ENCODE measurements at regions not wholly inside any gene's neighbourhood (a gene's known extent, or its start where the extent isn't known, plus 50 kb on each side); places are given as distances from the start of the nearest gene placed in this dataset.

GRCh38 chr6:82740072-82740471 is 325.6 kb downstream of the UBE3D start:
- Histone ChIP-seq H3K27me3 (replicated peaks in 1 of 2; ENCODE audit: control insufficient read depth in 2 of 2, extremely low read depth in 1 of 2, insufficient read depth in 2 of 2, low read length in 1 of 2) (peaks cover 0 to 5% of the 10 kb centered on the region in 2 experiments), H3K4me1 (ENCODE audit: control insufficient read depth in 1 of 2, extremely low read depth in 1 of 2, insufficient read depth in 2 of 2, low read length in 2 of 2) (no peaks in the 10 kb centered on the region), H3K27ac (ENCODE audit: low read length) (no peak overlapping the region), H3K4me3 (ENCODE audit: control insufficient read depth in 1 of 2, extremely low read depth in 1 of 2, low read length in 1 of 2) (no peak overlapping the region), H3K9me3 (no peaks in the 10 kb centered on the region), H3K36me3 (ENCODE audit: control insufficient read depth in 2 of 2, extremely low read depth in 1 of 2, insufficient read depth in 1 of 2, low read length in 1 of 2) (no peaks in the 10 kb centered on the region)
- POLR2A ChIA-PET: no interaction called here
- H3K4me3 Mint-ChIP-seq: no peak overlapping the region
- no peak overlapping the region for H3K27ac Mint-ChIP-seq
- H3K36me3 Mint-ChIP-seq: no peaks in the 10 kb centered on the region
- CTCF ChIA-PET: no interaction called here
- no peak for DNase-seq
- peaks cover 0 to 9% (median 0%) of the 10 kb centered on the region in 3 donors for H3K9me3 Mint-ChIP-seq
- H3K27me3 Mint-ChIP-seq: peaks cover 7 to 13% of the 10 kb centered on the region in 2 donors
- no peak for ATAC-seq (replicated peaks in 1 of 4)
- 80% methylated on average over 1 of the region's 4 CpGs for WGBS (ENCODE audit: insufficient coverage)
- H3K4me1 Mint-ChIP-seq: no peaks in the 10 kb centered on the region

GRCh38 chr6:82741325-82741995 is 324.2 kb downstream of the UBE3D start:
- no peak for ATAC-seq (replicated peaks in 1 of 4)
- Histone ChIP-seq H3K4me3 (ENCODE audit: control insufficient read depth in 1 of 2, extremely low read depth in 1 of 2, low read length in 1 of 2) (no peak overlapping the region), H3K9me3 (no peaks in the 10 kb centered on the region), H3K4me1 (ENCODE audit: control insufficient read depth in 1 of 2, extremely low read depth in 1 of 2, insufficient read depth in 2 of 2, low read length in 2 of 2) (no peaks in the 10 kb centered on the region), H3K27ac (ENCODE audit: low read length) (no peak overlapping the region), H3K27me3 (replicated peaks in 1 of 2; ENCODE audit: control insufficient read depth in 2 of 2, extremely low read depth in 1 of 2, insufficient read depth in 2 of 2, low read length in 1 of 2) (no peaks in the 10 kb centered on the region), H3K36me3 (ENCODE audit: control insufficient read depth in 2 of 2, extremely low read depth in 1 of 2, insufficient read depth in 1 of 2, low read length in 1 of 2) (no peaks in the 10 kb centered on the region)
- peaks cover 2 to 10% of the 10 kb centered on the region in 2 donors for H3K27me3 Mint-ChIP-seq
- H3K4me1 Mint-ChIP-seq: no peaks in the 10 kb centered on the region
- H3K27ac Mint-ChIP-seq: no peak overlapping the region
- no peak for DNase-seq
- POLR2A ChIA-PET: no interaction called here
- CTCF ChIA-PET: no interaction called here
- H3K36me3 Mint-ChIP-seq: no peaks in the 10 kb centered on the region
- no CpG with 5 or more reads among the region's 1 CpG for WGBS (ENCODE audit: insufficient coverage)
- H3K4me3 Mint-ChIP-seq: no peak overlapping the region
- peaks cover 0 to 9% (median 0%) of the 10 kb centered on the region in 3 donors for H3K9me3 Mint-ChIP-seq

GRCh38 chr6:82741996-82742385 is 323.6 kb downstream of the UBE3D start:
- H3K4me3 Mint-ChIP-seq: no peak overlapping the region
- ChIA-PET POLR2A (no interaction called here), CTCF (no interaction called here)
- WGBS (ENCODE audit: insufficient coverage): 83% methylated on average over 3 of the region's 3 CpGs
- Histone ChIP-seq H3K4me1 (ENCODE audit: control insufficient read depth in 1 of 2, extremely low read depth in 1 of 2, insufficient read depth in 2 of 2, low read length in 2 of 2) (no peaks in the 10 kb centered on the region), H3K27ac (ENCODE audit: low read length) (no peak overlapping the region), H3K27me3 (replicated peaks in 1 of 2; ENCODE audit: control insufficient read depth in 2 of 2, extremely low read depth in 1 of 2, insufficient read depth in 2 of 2, low read length in 1 of 2) (no peaks in the 10 kb centered on the region), H3K4me3 (ENCODE audit: control insufficient read depth in 1 of 2, extremely low read depth in 1 of 2, low read length in 1 of 2) (no peak overlapping the region), H3K36me3 (ENCODE audit: control insufficient read depth in 2 of 2, extremely low read depth in 1 of 2, insufficient read depth in 1 of 2, low read length in 1 of 2) (no peaks in the 10 kb centered on the region), H3K9me3 (no peaks in the 10 kb centered on the region)
- DNase-seq (no peak), ATAC-seq (replicated peaks in 1 of 4) (no peak)
- H3K36me3 Mint-ChIP-seq: no peaks in the 10 kb centered on the region
- H3K27ac Mint-ChIP-seq: no peak overlapping the region
- peaks cover 0 to 9% (median 0%) of the 10 kb centered on the region in 3 donors for H3K9me3 Mint-ChIP-seq
- no peaks in the 10 kb centered on the region for H3K4me1 Mint-ChIP-seq
- peaks cover 0 to 12% of the 10 kb centered on the region in 2 donors for H3K27me3 Mint-ChIP-seq

GRCh38 chr6:82744286-82745015 is 321.2 kb downstream of the UBE3D start:
- no peak overlapping the region for H3K4me3 Mint-ChIP-seq

GRCh38 chr6:82750556-82750955 is 315.1 kb downstream of the UBE3D start:
- peaks cover 0 to 2% (median 0%) of the 10 kb centered on the region in 3 donors for H3K9me3 Mint-ChIP-seq
- H3K27ac Mint-ChIP-seq: no peak overlapping the region
- no peaks in the 10 kb centered on the region for H3K4me1 ChIP-seq (ENCODE audit: control insufficient read depth in 1 of 2, extremely low read depth in 1 of 2, insufficient read depth in 2 of 2, low read length in 2 of 2)
- 66% methylated on average over 2 of the region's 4 CpGs for WGBS (ENCODE audit: insufficient coverage)
- POLR2A ChIA-PET: no interaction called here
- H3K27me3 Mint-ChIP-seq: peaks cover 2 to 3% of the 10 kb centered on the region in 2 donors
- H3K27me3 ChIP-seq (replicated peaks in 1 of 2; ENCODE audit: control insufficient read depth in 2 of 2, extremely low read depth in 1 of 2, insufficient read depth in 2 of 2, low read length in 1 of 2): no peaks in the 10 kb centered on the region
- no peaks in the 10 kb centered on the region for H3K9me3 ChIP-seq
- no peaks in the 10 kb centered on the region for H3K4me1 Mint-ChIP-seq
- H3K36me3 Mint-ChIP-seq: no peaks in the 10 kb centered on the region
- CTCF ChIA-PET: no interaction called here
- no peak overlapping the region for H3K4me3 Mint-ChIP-seq
- H3K36me3 ChIP-seq (ENCODE audit: control insufficient read depth in 2 of 2, extremely low read depth in 1 of 2, insufficient read depth in 1 of 2, low read length in 1 of 2): no peaks in the 10 kb centered on the region
- no peak overlapping the region for H3K27ac ChIP-seq (ENCODE audit: low read length)
- ATAC-seq (replicated peaks in 1 of 4) (no peak), DNase-seq (no peak)
- no peak overlapping the region for H3K4me3 ChIP-seq (ENCODE audit: control insufficient read depth in 1 of 2, extremely low read depth in 1 of 2, low read length in 1 of 2)

More at GRCh38 chr6:82744286-82745015, 321.2 kb downstream of the UBE3D start:
- Histone ChIP-seq H3K9me3 (no peaks in the 10 kb centered on the region), H3K27me3 (replicated peaks in 1 of 2; ENCODE audit: control insufficient read depth in 2 of 2, extremely low read depth in 1 of 2, insufficient read depth in 2 of 2, low read length in 1 of 2) (no peaks in the 10 kb centered on the region), H3K4me3 (ENCODE audit: control insufficient read depth in 1 of 2, extremely low read depth in 1 of 2, low read length in 1 of 2) (no peak overlapping the region), H3K36me3 (ENCODE audit: control insufficient read depth in 2 of 2, extremely low read depth in 1 of 2, insufficient read depth in 1 of 2, low read length in 1 of 2) (no peaks in the 10 kb centered on the region), H3K27ac (ENCODE audit: low read length) (no peak overlapping the region), H3K4me1 (ENCODE audit: control insufficient read depth in 1 of 2, extremely low read depth in 1 of 2, insufficient read depth in 2 of 2, low read length in 2 of 2) (no peaks in the 10 kb centered on the region)
- Mint-ChIP-seq H3K9me3 (peaks cover 0 to 9% (median 2%) of the 10 kb centered on the region in 3 donors), H3K36me3 (no peaks in the 10 kb centered on the region), H3K4me1 (no peaks in the 10 kb centered on the region), H3K27me3 (peaks cover 2 to 12% of the 10 kb centered on the region in 2 donors), H3K27ac (no peak overlapping the region)
- no CpG with 5 or more reads among the region's 1 CpG for WGBS (ENCODE audit: insufficient coverage)
- ATAC-seq (replicated peaks in 1 of 4) (no peak), DNase-seq (no peak)
- CTCF ChIA-PET: no interaction called here
- POLR2A ChIA-PET: no interaction called here

- H3K36me3 ChIP-seq (ENCODE audit: control insufficient read depth in 2 of 2, extremely low read depth in 1 of 2, insufficient read depth in 1 of 2, low read length in 1 of 2): no peaks in the 10 kb centered on the region
- ChIA-PET CTCF (no interaction called here), POLR2A (no interaction called here)
- H3K27ac Mint-ChIP-seq: no peak overlapping the region
- no peaks in the 10 kb centered on the region for H3K9me3 ChIP-seq
- ATAC-seq (replicated peaks in 1 of 4) (no peak), DNase-seq (no peak)
- H3K36me3 Mint-ChIP-seq: no peaks in the 10 kb centered on the region
- H3K4me1 Mint-ChIP-seq: no peaks in the 10 kb centered on the region
- peaks cover 0 to 9% of the 10 kb centered on the region in 2 donors for H3K27me3 Mint-ChIP-seq
- peaks cover 0 to 4% (median 2%) of the 10 kb centered on the region in 3 donors for H3K9me3 Mint-ChIP-seq
- no peak overlapping the region for H3K4me3 ChIP-seq (ENCODE audit: control insufficient read depth in 1 of 2, extremely low read depth in 1 of 2, low read length in 1 of 2)
- no peaks in the 10 kb centered on the region for H3K4me1 ChIP-seq (ENCODE audit: control insufficient read depth in 1 of 2, extremely low read depth in 1 of 2, insufficient read depth in 2 of 2, low read length in 2 of 2)
- no peak overlapping the region for H3K27ac ChIP-seq (ENCODE audit: low read length)
- H3K4me3 Mint-ChIP-seq: no peak overlapping the region
- no peaks in the 10 kb centered on the region for H3K27me3 ChIP-seq (replicated peaks in 1 of 2; ENCODE audit: control insufficient read depth in 2 of 2, extremely low read depth in 1 of 2, insufficient read depth in 2 of 2, low read length in 1 of 2)
These were observed 313.9 kb downstream of the UBE3D start for GRCh38 chr6:82751718-82752117.

All from T-cell (primary cell).